ENCODE measurements at regions not wholly inside any gene's neighbourhood (a gene's known extent, or its start where the extent isn't known, plus 50 kb on each side); places are given as distances from the start of the nearest gene placed in this dataset.

DNA sequence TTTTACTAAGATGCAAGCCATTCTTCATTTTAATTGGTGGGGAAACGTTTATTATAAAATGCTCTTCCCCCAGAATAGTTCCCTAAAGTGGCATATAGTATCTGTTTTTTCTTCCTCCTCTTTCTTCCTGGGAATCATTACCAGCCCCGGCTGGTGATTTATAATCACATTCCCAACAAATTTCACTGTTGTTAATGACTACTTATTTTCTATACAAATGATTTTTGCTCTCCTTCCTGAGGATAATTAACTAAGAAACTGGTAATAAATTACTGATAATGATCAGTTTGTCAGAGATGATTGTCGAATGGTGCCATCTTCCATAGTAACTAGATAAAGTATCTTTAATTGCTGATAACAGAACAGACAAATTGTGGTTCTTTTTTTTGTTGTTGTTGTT lies 785.5 kb upstream of the RBFOX1 start:
- Histone ChIP-seq H4K20me1 (ENCODE audit: insufficient read depth, low read depth, low read length) (no peaks in the 10 kb centered on the region), H3K4me3 (ENCODE audit: low read length) (no peak overlapping the region), H3K9me3 (ENCODE audit: low read length) (0 out of 2 replicates have a peak, but pooled peaks cover 5% of the 10 kb centered on the region), H3K27ac (ENCODE audit: low read length) (no peak overlapping the region), H3K9ac (ENCODE audit: low read length) (no peak overlapping the region), H3K4me1 (ENCODE audit: low read length) (no peaks in the 10 kb centered on the region), H3K79me2 (ENCODE audit: low read length) (no peaks in the 10 kb centered on the region), H2AFZ (ENCODE audit: low read length) (no peak overlapping the region), H3K27me3 (ENCODE audit: low read length) (no peaks in the 10 kb centered on the region), H3K9me2 (replicated peaks; ENCODE audit: insufficient read depth, low read length) (no peaks in the 10 kb centered on the region; the same call in 1 of the 2 replicates), H3K36me3 (ENCODE audit: insufficient read depth, low read length) (no peaks in the 10 kb centered on the region), H3K4me2 (ENCODE audit: low read depth, low read length, poor library complexity, severe bottlenecking) (no peak overlapping the region)
- no peak for DNase-seq

- no peaks in the 10 kb centered on the region for H3K4me1 ChIP-seq (ENCODE audit: low read length)
- H3K27ac ChIP-seq (ENCODE audit: low read length) = no peak overlapping the region
- no peak overlapping the region for H3K9ac ChIP-seq (ENCODE audit: low read length)
- DNase-seq = no peak
- no peak overlapping the region for H3K4me2 ChIP-seq (ENCODE audit: low read depth, low read length, poor library complexity, severe bottlenecking)
- H3K9me3 ChIP-seq (ENCODE audit: low read length) = 0 out of 2 replicates have a peak, but pooled peaks cover 5% of the 10 kb centered on the region
- no peaks in the 10 kb centered on the region for H3K36me3 ChIP-seq (ENCODE audit: insufficient read depth, low read length)
- H3K27me3 ChIP-seq (ENCODE audit: low read length) = no peaks in the 10 kb centered on the region
- H4K20me1 ChIP-seq (ENCODE audit: insufficient read depth, low read depth, low read length) = no peaks in the 10 kb centered on the region
- no peaks in the 10 kb centered on the region; the same call in 1 of the 2 replicates for H3K9me2 ChIP-seq (replicated peaks; ENCODE audit: insufficient read depth, low read length)
- H2AFZ ChIP-seq (ENCODE audit: low read length) = no peak overlapping the region
- H3K4me3 ChIP-seq (ENCODE audit: low read length) = no peak overlapping the region
- H3K79me2 ChIP-seq (ENCODE audit: low read length) = no peaks in the 10 kb centered on the region
These were observed 787.3 kb upstream of the RBFOX1 start for GRCh38 chr16:6545329-6545728.

- Histone ChIP-seq H3K4me1 (ENCODE audit: low read length) (no peaks in the 10 kb centered on the region), H3K36me3 (ENCODE audit: insufficient read depth, low read length) (no peaks in the 10 kb centered on the region), H2AFZ (ENCODE audit: low read length) (no peak overlapping the region), H3K79me2 (ENCODE audit: low read length) (no peaks in the 10 kb centered on the region), H3K9me3 (ENCODE audit: low read length) (peaks cover 6% of the 10 kb centered on the region; the same call in 1 of the 2 replicates), H3K27me3 (ENCODE audit: low read length) (no peaks in the 10 kb centered on the region), H3K4me3 (ENCODE audit: low read length) (no peak overlapping the region), H3K27ac (ENCODE audit: low read length) (no peak overlapping the region), H3K4me2 (ENCODE audit: low read depth, low read length, poor library complexity, severe bottlenecking) (no peak overlapping the region), H3K9ac (ENCODE audit: low read length) (no peak overlapping the region), H3K9me2 (replicated peaks; ENCODE audit: insufficient read depth, low read length) (no peaks in the 10 kb centered on the region), H4K20me1 (ENCODE audit: insufficient read depth, low read depth, low read length) (no peaks in the 10 kb centered on the region)
- DNase-seq = no peak
These were observed 791.4 kb upstream of the RBFOX1 start for GRCh38 chr16:6541267-6541666.

DNA sequence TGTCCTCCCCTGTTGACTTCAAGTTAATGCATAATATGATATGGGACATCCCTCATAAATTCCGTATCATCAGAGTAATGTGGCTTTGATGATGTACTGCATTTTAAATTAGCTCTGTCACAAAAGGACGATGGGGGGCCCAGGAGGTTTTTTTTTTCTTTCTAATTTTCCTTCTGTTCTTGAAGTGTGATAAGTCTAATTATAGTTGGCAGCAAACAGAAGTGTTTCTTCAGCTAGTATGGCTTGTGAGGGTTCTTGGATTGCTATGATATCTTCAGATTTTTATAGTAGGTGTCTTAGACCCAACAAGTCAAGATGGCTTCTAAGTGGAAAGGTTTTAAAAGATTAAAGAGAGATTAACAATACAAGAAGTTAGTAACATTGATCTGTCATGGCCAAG lies 796.2 kb upstream of the RBFOX1 start:
- Histone ChIP-seq H3K4me2 (ENCODE audit: low read depth, low read length, poor library complexity, severe bottlenecking) (no peak overlapping the region), H3K79me2 (ENCODE audit: low read length) (no peaks in the 10 kb centered on the region)

GRCh38 chr16:6531067-6531466 lies 801.6 kb upstream of the RBFOX1 start:
- Histone ChIP-seq H3K9ac (ENCODE audit: low read length) (no peak overlapping the region), H3K4me1 (ENCODE audit: low read length) (no peaks in the 10 kb centered on the region), H3K79me2 (ENCODE audit: low read length) (no peaks in the 10 kb centered on the region), H3K27ac (ENCODE audit: low read length) (no peak overlapping the region), H3K9me3 (ENCODE audit: low read length) (peaks cover 6% of the 10 kb centered on the region), H3K36me3 (ENCODE audit: insufficient read depth, low read length) (no peaks in the 10 kb centered on the region), H4K20me1 (ENCODE audit: insufficient read depth, low read depth, low read length) (no peaks in the 10 kb centered on the region), H3K4me2 (ENCODE audit: low read depth, low read length, poor library complexity, severe bottlenecking) (no peak overlapping the region), H2AFZ (ENCODE audit: low read length) (no peak overlapping the region), H3K27me3 (ENCODE audit: low read length) (no peaks in the 10 kb centered on the region), H3K4me3 (ENCODE audit: low read length) (no peak overlapping the region), H3K9me2 (replicated peaks; ENCODE audit: insufficient read depth, low read length) (no peaks in the 10 kb centered on the region)
- DNase-seq = no peak

More for the DNA sequence above, 796.2 kb upstream of the RBFOX1 start:
- no peaks in the 10 kb centered on the region for H3K27me3 ChIP-seq (ENCODE audit: low read length)
- H3K9ac ChIP-seq (ENCODE audit: low read length) = no peak overlapping the region
- no peak overlapping the region for H3K27ac ChIP-seq (ENCODE audit: low read length)
- H3K4me1 ChIP-seq (ENCODE audit: low read length) = no peaks in the 10 kb centered on the region
- H3K36me3 ChIP-seq (ENCODE audit: insufficient read depth, low read length) = no peaks in the 10 kb centered on the region
- no peak for DNase-seq
- no peak overlapping the region for H3K4me3 ChIP-seq (ENCODE audit: low read length)
- H2AFZ ChIP-seq (ENCODE audit: low read length) = no peak overlapping the region
- no peaks in the 10 kb centered on the region for H3K9me2 ChIP-seq (replicated peaks; ENCODE audit: insufficient read depth, low read length)
- H3K9me3 ChIP-seq (ENCODE audit: low read length) = peaks cover 11% of the 10 kb centered on the region
- H4K20me1 ChIP-seq (ENCODE audit: insufficient read depth, low read depth, low read length) = no peaks in the 10 kb centered on the region

- Histone ChIP-seq H3K9me2 (replicated peaks; ENCODE audit: insufficient read depth, low read length) (no peaks in the 10 kb centered on the region), H2AFZ (ENCODE audit: low read length) (no peak overlapping the region), H3K36me3 (ENCODE audit: insufficient read depth, low read length) (no peaks in the 10 kb centered on the region), H3K27ac (ENCODE audit: low read length) (no peak overlapping the region), H4K20me1 (ENCODE audit: insufficient read depth, low read depth, low read length) (no peaks in the 10 kb centered on the region), H3K9me3 (ENCODE audit: low read length) (peaks cover 16% of the 10 kb centered on the region; the same call in 1 of the 2 replicates), H3K4me3 (ENCODE audit: low read length) (no peak overlapping the region), H3K9ac (ENCODE audit: low read length) (no peak overlapping the region), H3K79me2 (ENCODE audit: low read length) (no peaks in the 10 kb centered on the region), H3K4me1 (ENCODE audit: low read length) (no peaks in the 10 kb centered on the region), H3K4me2 (ENCODE audit: low read depth, low read length, poor library complexity, severe bottlenecking) (no peak overlapping the region), H3K27me3 (ENCODE audit: low read length) (no peaks in the 10 kb centered on the region)
- no peak for DNase-seq
These were observed 804.4 kb upstream of the RBFOX1 start for GRCh38 chr16:6528217-6528616.

DNA sequence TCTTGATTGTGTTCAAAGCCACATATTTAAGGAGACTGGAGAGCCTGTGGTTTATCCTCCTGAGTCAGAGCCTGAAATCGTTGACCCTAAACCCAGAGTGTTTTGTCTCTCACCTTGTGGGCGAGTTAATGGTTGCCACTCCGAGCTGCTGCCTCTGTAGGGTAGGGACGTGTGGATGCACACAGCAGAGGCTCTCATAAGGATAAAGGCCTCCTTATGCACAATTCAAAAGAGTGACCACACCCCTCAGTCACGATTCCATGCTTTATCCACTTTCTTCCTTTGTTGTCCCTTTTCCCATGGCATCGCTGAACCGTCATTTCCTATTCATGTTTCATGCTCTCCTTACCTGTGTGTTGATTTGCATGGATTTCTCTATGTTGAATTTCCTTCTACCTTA lies 805.0 kb upstream of the RBFOX1 start:
- no peaks in the 10 kb centered on the region for H3K27me3 ChIP-seq (ENCODE audit: low read length)
- H3K27ac ChIP-seq (ENCODE audit: low read length) = no peak overlapping the region

GRCh38 chr16:6524501-6524900 lies 808.1 kb upstream of the RBFOX1 start:
- no peak for DNase-seq
- no peak overlapping the region for H3K4me2 ChIP-seq (ENCODE audit: low read depth, low read length, poor library complexity, severe bottlenecking)
- H2AFZ ChIP-seq (ENCODE audit: low read length) = no peak overlapping the region
- H3K9me2 ChIP-seq (replicated peaks; ENCODE audit: insufficient read depth, low read length) = no peaks in the 10 kb centered on the region
- no peak overlapping the region for H3K27ac ChIP-seq (ENCODE audit: low read length)
- no peak overlapping the region for H3K4me3 ChIP-seq (ENCODE audit: low read length)
- H3K4me1 ChIP-seq (ENCODE audit: low read length) = no peaks in the 10 kb centered on the region
- no peaks in the 10 kb centered on the region for H4K20me1 ChIP-seq (ENCODE audit: insufficient read depth, low read depth, low read length)
- H3K36me3 ChIP-seq (ENCODE audit: insufficient read depth, low read length) = no peaks in the 10 kb centered on the region
- no peaks in the 10 kb centered on the region for H3K79me2 ChIP-seq (ENCODE audit: low read length)
- no peak overlapping the region for H3K9ac ChIP-seq (ENCODE audit: low read length)
- peaks cover 11% of the 10 kb centered on the region; the same call in 1 of the 2 replicates for H3K9me3 ChIP-seq (ENCODE audit: low read length)
- H3K27me3 ChIP-seq (ENCODE audit: low read length) = no peaks in the 10 kb centered on the region

More for the DNA sequence above, 805.0 kb upstream of the RBFOX1 start:
- DNase-seq = no peak
- no peak overlapping the region for H3K4me2 ChIP-seq (ENCODE audit: low read depth, low read length, poor library complexity, severe bottlenecking)
- H4K20me1 ChIP-seq (ENCODE audit: insufficient read depth, low read depth, low read length) = no peaks in the 10 kb centered on the region
- H3K9ac ChIP-seq (ENCODE audit: low read length) = no peak overlapping the region
- H2AFZ ChIP-seq (ENCODE audit: low read length) = no peak overlapping the region
- no peaks in the 10 kb centered on the region for H3K9me2 ChIP-seq (replicated peaks; ENCODE audit: insufficient read depth, low read length)
- H3K36me3 ChIP-seq (ENCODE audit: insufficient read depth, low read length) = no peaks in the 10 kb centered on the region
- no peak overlapping the region for H3K4me3 ChIP-seq (ENCODE audit: low read length)
- H3K4me1 ChIP-seq (ENCODE audit: low read length) = no peaks in the 10 kb centered on the region
- peaks cover 13% of the 10 kb centered on the region; the same call in 1 of the 2 replicates for H3K9me3 ChIP-seq (ENCODE audit: low read length)
- H3K79me2 ChIP-seq (ENCODE audit: low read length) = no peaks in the 10 kb centered on the region

Measured in Karpas-422 (cell line).